Effector memory CD8-positive, alpha-beta T cell (primary cell): ENCODE measurements at regions not wholly inside any gene's neighbourhood (a gene's known extent, or its start where the extent isn't known, plus 50 kb on each side); places are given as distances from the start of the nearest gene placed in this dataset.

Source experiments
- ATAC-seq: fragments of 150-1000 bp; cut with Tn5 transposase; replicated peaks from 2 replicates; pipeline ENCODE4 v1.10.0; 2021; ENCODE audit warnings: mild to moderate bottlenecking, moderate library complexity
- DNase-seq, 3 experiments: peaks; one replicate each; pipeline ENCODE4 v3.0.0; 2021
- H3K27ac Mint-ChIP-seq, 2 donors: one replicate each; pipeline ENCODE4 v1.8.0; 2022; ENCODE audit warnings: mild to moderate bottlenecking in 2 of 2, mixed read lengths in 2 of 2, moderate library complexity in 2 of 2
- H3K27me3 Mint-ChIP-seq, 2 donors: one replicate each; pipeline ENCODE4 v1.8.0; 2022; ENCODE audit warnings: mixed read lengths in 2 of 2
- H3K36me3 Mint-ChIP-seq: one replicate; pipeline ENCODE4 v1.8.0; 2022; ENCODE audit warnings: mild to moderate bottlenecking, moderate library complexity, mixed read lengths; ENCODE audit not compliant: insufficient read depth
- H3K4me1 Mint-ChIP-seq, 2 donors: one replicate each; pipeline ENCODE4 v1.8.0; 2022; ENCODE audit warnings: low read depth in 2 of 2, mixed read lengths in 2 of 2
- H3K4me3 Mint-ChIP-seq, 2 donors: one replicate each; pipeline ENCODE4 v1.8.0; 2022; ENCODE audit warnings: mild to moderate bottlenecking in 2 of 2, mixed read lengths in 2 of 2, moderate library complexity in 2 of 2
- H3K9me3 Mint-ChIP-seq, 2 donors: one replicate each; pipeline ENCODE4 v1.8.0; 2022; ENCODE audit warnings: mixed read lengths in 2 of 2

- Mint-ChIP-seq H3K36me3 (no peaks in the 10 kb centered on the region), H3K27me3 (no peaks in the 10 kb centered on the region), H3K4me3 (no peak overlapping the region), H3K4me1 (no peaks in the 10 kb centered on the region), H3K9me3 (peaks cover 14 to 22% of the 10 kb centered on the region in 2 donors), H3K27ac (no peak overlapping the region)
- DNase-seq, result no peak
- no peak for ATAC-seq
These were observed 1595.8 kb upstream of the SEL1L start for GRCh38 chr14:83129496-83129895.

GRCh38 chr14:83133981-83134645 lies 1600.5 kb upstream of the SEL1L start:
- Mint-ChIP-seq H3K9me3 (peaks cover 1 to 13% of the 10 kb centered on the region in 2 donors), H3K27ac (no peak overlapping the region), H3K4me1 (no peaks in the 10 kb centered on the region), H3K36me3 (no peaks in the 10 kb centered on the region), H3K4me3 (no peak overlapping the region), H3K27me3 (no peaks in the 10 kb centered on the region)
- ATAC-seq, result no peak
- no peak for DNase-seq

- Mint-ChIP-seq H3K27ac (no peak overlapping the region), H3K27me3 (no peaks in the 10 kb centered on the region), H3K4me1 (no peaks in the 10 kb centered on the region), H3K4me3 (no peak overlapping the region), H3K9me3 (peaks cover 5 to 22% of the 10 kb centered on the region in 2 donors), H3K36me3 (no peaks in the 10 kb centered on the region)
- ATAC-seq (no peak), DNase-seq (no peak)
These were observed 1607.1 kb upstream of the SEL1L start for GRCh38 chr14:83140756-83141155.

GRCh38 chr14:83147006-83147405 lies 1613.4 kb upstream of the SEL1L start:
- H3K27me3 Mint-ChIP-seq, result no peaks in the 10 kb centered on the region
- H3K4me3 Mint-ChIP-seq, result no peak overlapping the region
- ATAC-seq (no peak), DNase-seq (no peak)
- peaks cover 5% of the 10 kb centered on the region for H3K36me3 Mint-ChIP-seq
- H3K9me3 Mint-ChIP-seq, result peaks cover 16 to 24% of the 10 kb centered on the region in 2 donors
- H3K4me1 Mint-ChIP-seq, result no peaks in the 10 kb centered on the region
- no peak overlapping the region for H3K27ac Mint-ChIP-seq

GRCh38 chr14:83151571-83151970 lies 1617.9 kb upstream of the SEL1L start:
- DNase-seq (no peak), ATAC-seq (no peak)
- Mint-ChIP-seq H3K4me3 (no peak overlapping the region), H3K27me3 (no peaks in the 10 kb centered on the region), H3K36me3 (peaks cover 4% of the 10 kb centered on the region), H3K4me1 (no peaks in the 10 kb centered on the region), H3K9me3 (peaks cover 11 to 30% of the 10 kb centered on the region in 2 donors), H3K27ac (no peak overlapping the region)

GRCh38 chr14:83153081-83153480 lies 1619.4 kb upstream of the SEL1L start:
- no peak overlapping the region for H3K4me3 Mint-ChIP-seq
- peaks cover 18 to 28% of the 10 kb centered on the region in 2 donors for H3K9me3 Mint-ChIP-seq
- H3K27me3 Mint-ChIP-seq, result no peaks in the 10 kb centered on the region
- no peak overlapping the region for H3K27ac Mint-ChIP-seq
- no peaks in the 10 kb centered on the region for H3K36me3 Mint-ChIP-seq
- no peak for ATAC-seq
- no peaks in the 10 kb centered on the region for H3K4me1 Mint-ChIP-seq
- DNase-seq, result no peak

DNA sequence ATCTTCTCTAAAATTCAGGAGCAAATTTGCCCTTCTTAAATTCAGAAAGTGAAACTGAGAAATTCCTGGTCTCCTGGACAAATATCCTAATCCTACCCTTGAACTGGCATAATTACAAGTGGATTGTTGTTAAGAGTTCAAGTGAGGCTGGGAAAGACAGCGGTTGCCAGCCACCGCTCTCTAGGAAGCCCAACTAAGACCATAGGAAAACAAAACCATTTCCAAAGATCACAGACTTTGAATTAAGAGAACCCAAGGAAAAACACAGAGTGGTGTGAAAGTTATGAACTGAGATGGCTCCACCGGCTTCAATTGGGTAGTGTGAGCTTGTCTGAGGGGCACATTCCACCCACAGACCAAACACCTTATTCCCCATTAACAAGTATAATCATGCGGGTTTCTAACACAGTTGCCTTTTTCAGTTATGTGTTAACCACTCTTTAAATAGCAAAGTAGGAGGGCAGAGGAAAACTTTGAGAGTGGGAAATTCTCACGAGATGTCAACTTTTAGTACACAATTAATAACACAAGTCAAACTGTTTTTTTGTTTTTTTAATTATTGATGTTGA lies 1628.8 kb upstream of the SEL1L start:
- ATAC-seq (no peak), DNase-seq (no peak)
- peaks cover 4 to 23% of the 10 kb centered on the region in 2 donors for H3K9me3 Mint-ChIP-seq
- no peaks in the 10 kb centered on the region for H3K36me3 Mint-ChIP-seq
- no peaks in the 10 kb centered on the region for H3K4me1 Mint-ChIP-seq
- H3K4me3 Mint-ChIP-seq, result no peak overlapping the region
- no peaks in the 10 kb centered on the region for H3K27me3 Mint-ChIP-seq
- no peak overlapping the region for H3K27ac Mint-ChIP-seq

DNA sequence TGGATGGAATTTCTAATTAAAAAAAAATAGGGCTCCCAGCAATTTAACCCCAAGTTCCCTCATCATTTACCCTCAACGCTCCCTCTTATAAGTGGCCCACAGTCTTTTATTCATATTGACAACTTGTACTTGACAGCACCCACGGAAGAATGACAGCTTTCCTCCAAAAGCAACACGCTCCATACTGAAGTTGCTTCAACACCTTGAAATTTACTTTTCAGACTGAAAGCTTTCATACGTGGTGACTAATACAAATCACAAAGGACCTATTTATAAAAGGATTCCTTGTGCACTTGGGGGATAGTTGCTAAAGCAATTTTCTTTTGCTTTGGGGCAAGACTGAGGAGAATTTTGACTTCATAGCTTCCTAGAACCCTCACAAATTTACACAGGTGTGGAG lies 1629.4 kb upstream of the SEL1L start:
- DNase-seq, result no peak
- no peak overlapping the region for H3K27ac Mint-ChIP-seq
- H3K4me1 Mint-ChIP-seq, result no peaks in the 10 kb centered on the region
- no peaks in the 10 kb centered on the region for H3K36me3 Mint-ChIP-seq
- H3K4me3 Mint-ChIP-seq, result no peak overlapping the region
- no peak for ATAC-seq
- no peaks in the 10 kb centered on the region for H3K27me3 Mint-ChIP-seq
- peaks cover 4 to 22% of the 10 kb centered on the region in 2 donors for H3K9me3 Mint-ChIP-seq

DNA sequence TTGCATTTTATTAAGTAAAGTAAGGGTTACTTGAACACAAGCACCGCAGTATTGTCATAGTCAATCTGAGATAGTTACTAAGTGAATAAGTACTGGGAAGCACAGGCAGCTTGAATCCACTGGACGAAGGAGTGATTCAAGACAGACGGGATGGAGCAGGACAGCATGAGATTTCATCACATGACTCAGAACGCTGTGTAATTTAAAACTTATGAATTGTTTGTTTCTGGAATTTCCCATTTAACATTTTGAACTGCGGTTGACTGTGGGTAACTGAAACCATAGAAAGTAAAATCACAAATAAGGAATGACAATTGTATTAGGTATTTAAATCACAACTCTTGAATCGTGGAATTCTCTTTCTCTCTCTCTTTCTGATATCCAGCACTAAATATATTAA lies 1630.4 kb upstream of the SEL1L start:
- no peak for ATAC-seq
- peaks cover 2 to 16% of the 10 kb centered on the region in 2 donors for H3K9me3 Mint-ChIP-seq
- DNase-seq, result no peak
- no peaks in the 10 kb centered on the region for H3K36me3 Mint-ChIP-seq
- H3K27me3 Mint-ChIP-seq, result no peaks in the 10 kb centered on the region
- H3K4me3 Mint-ChIP-seq, result no peak overlapping the region
- H3K4me1 Mint-ChIP-seq, result no peaks in the 10 kb centered on the region
- no peak overlapping the region for H3K27ac Mint-ChIP-seq

GRCh38 chr14:83164591-83164990 lies 1630.9 kb upstream of the SEL1L start:
- H3K4me3 Mint-ChIP-seq, result no peak overlapping the region
- H3K4me1 Mint-ChIP-seq, result no peaks in the 10 kb centered on the region
- DNase-seq (no peak), ATAC-seq (no peak)
- H3K27ac Mint-ChIP-seq, result no peak overlapping the region
- H3K36me3 Mint-ChIP-seq, result no peaks in the 10 kb centered on the region
- H3K9me3 Mint-ChIP-seq, result peaks cover 2 to 16% of the 10 kb centered on the region in 2 donors
- H3K27me3 Mint-ChIP-seq, result no peaks in the 10 kb centered on the region

GRCh38 chr14:83170165-83170564 lies 1636.5 kb upstream of the SEL1L start:
- DNase-seq (no peak), ATAC-seq (no peak)
- H3K4me3 Mint-ChIP-seq, result no peak overlapping the region
- H3K27ac Mint-ChIP-seq, result no peak overlapping the region
- no peaks in the 10 kb centered on the region for H3K4me1 Mint-ChIP-seq
- H3K9me3 Mint-ChIP-seq, result peaks cover 5 to 29% of the 10 kb centered on the region in 2 donors
- H3K36me3 Mint-ChIP-seq, result no peaks in the 10 kb centered on the region
- H3K27me3 Mint-ChIP-seq, result no peaks in the 10 kb centered on the region

DNA sequence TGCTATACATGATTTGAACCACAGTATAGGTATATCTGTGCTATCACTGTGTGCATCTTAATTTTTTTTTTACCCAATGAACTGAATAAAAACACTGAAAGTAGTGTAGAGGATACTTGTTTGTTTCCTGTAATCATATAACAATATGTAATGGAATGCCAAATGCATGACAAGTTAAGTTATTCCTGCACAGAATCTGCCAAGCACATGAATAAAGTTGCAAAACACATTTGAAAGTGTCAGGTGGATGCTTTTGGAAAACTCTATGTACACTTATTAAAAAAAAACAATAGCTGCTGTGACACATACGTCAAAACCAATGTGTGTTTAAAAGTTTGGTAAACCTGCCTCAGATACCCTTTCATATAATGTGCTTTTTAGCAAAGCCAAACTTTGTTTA lies 1638.1 kb upstream of the SEL1L start:
- DNase-seq (no peak), ATAC-seq (no peak)
- no peak overlapping the region for H3K4me3 Mint-ChIP-seq
- no peak overlapping the region for H3K27ac Mint-ChIP-seq
- H3K36me3 Mint-ChIP-seq, result no peaks in the 10 kb centered on the region
- H3K27me3 Mint-ChIP-seq, result no peaks in the 10 kb centered on the region
- no peaks in the 10 kb centered on the region for H3K4me1 Mint-ChIP-seq
- peaks cover 5 to 24% of the 10 kb centered on the region in 2 donors for H3K9me3 Mint-ChIP-seq

DNA sequence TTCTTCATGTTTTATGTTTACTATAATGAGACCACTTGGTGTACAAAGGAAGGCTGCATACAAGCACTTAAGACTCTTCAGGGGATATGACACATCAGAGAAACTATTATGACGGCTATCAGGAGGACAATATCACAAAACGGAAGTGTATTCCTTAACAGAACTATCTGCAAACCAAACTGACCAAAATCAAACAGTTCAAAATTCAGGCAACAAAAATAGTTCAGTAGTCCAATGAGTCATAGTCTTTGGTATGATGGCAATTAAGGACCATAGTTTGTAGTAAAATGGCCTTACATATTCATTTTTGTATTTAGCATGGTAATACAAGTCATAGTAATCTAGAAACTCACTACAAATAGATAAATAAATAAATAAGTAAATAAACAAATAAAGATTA lies 1638.7 kb upstream of the SEL1L start:
- H3K36me3 Mint-ChIP-seq, result no peaks in the 10 kb centered on the region
- no peaks in the 10 kb centered on the region for H3K27me3 Mint-ChIP-seq
- no peak overlapping the region for H3K4me3 Mint-ChIP-seq
- H3K4me1 Mint-ChIP-seq, result no peaks in the 10 kb centered on the region
- H3K9me3 Mint-ChIP-seq, result peaks cover 3 to 21% of the 10 kb centered on the region in 2 donors
- ATAC-seq, result no peak
- H3K27ac Mint-ChIP-seq, result no peak overlapping the region
- no peak for DNase-seq

DNA sequence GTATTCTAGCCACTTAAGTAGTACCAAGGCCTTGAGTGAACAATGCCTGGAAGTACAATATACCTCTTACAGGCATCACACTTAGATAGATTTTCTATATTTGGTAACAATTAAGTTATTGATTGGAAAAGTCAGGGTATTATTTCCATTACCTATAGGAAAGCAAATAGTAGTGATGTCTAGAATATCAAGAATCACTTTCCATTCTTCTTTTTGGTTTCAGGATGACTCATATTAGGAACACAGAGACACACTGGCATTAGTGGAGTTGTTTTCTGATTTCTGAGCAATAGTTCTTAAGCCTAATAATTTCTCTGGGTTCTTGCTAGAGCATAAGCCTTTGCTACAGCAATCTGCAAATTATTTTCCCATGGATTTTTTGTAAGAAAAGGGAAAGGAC lies 1640.0 kb upstream of the SEL1L start:
- H3K4me3 Mint-ChIP-seq, result no peak overlapping the region
- peaks cover 3 to 21% of the 10 kb centered on the region in 2 donors for H3K9me3 Mint-ChIP-seq
- H3K4me1 Mint-ChIP-seq, result no peaks in the 10 kb centered on the region
- H3K27ac Mint-ChIP-seq, result no peak overlapping the region
- no peak for DNase-seq
- ATAC-seq, result no peak
- H3K27me3 Mint-ChIP-seq, result no peaks in the 10 kb centered on the region
- H3K36me3 Mint-ChIP-seq, result no peaks in the 10 kb centered on the region
